GM23338 (cell line): ENCODE measurements at regions not wholly inside any gene's neighbourhood (a gene's known extent, or its start where the extent isn't known, plus 50 kb on each side); places are given as distances from the start of the nearest gene placed in this dataset.

Source experiments
- ATAC-seq: fragments of 200-7000 bp; cut with Tn5 transposase; 3 replicates; pipeline ENCODE4 v1.9.1; 2020
- DNase-seq: peaks from one replicate; pipeline ENCODE4 v3.0.0-alpha.2; 2015; ENCODE audit warnings: low spot score
- H2AFZ ChIP-seq: fragments of 200-600 bp; sonication (generic); 2 replicates; pipeline ENCODE4 v1.8.0; 2016; ENCODE audit warnings: antibody characterized with exemption, mild to moderate bottlenecking, moderate library complexity
- H3F3A ChIP-seq: fragments of 200-600 bp; sonication (generic); replicated peaks from 2 replicates; pipeline ENCODE4 v1.8.0; 2017; ENCODE audit warnings: antibody characterized with exemption, mixed run types, low read depth
- H3K27ac ChIP-seq: fragments of 200-600 bp; sonication (generic); 2 replicates; pipeline ENCODE4 v1.6.1; 2016; ENCODE audit warnings: low read depth
- H3K27me3 ChIP-seq: fragments of 200-600 bp; sonication (generic); 2 replicates; pipeline ENCODE4 v1.8.0; 2016; ENCODE audit warnings: mild to moderate bottlenecking, mixed run types, moderate library complexity; ENCODE audit not compliant: insufficient read depth
- H3K36me3 ChIP-seq: fragments of 200-600 bp; sonication (generic); 2 replicates; pipeline ENCODE4 v1.8.0; 2016; ENCODE audit warnings: mild to moderate bottlenecking; ENCODE audit not compliant: insufficient read depth
- H3K4me1 ChIP-seq: fragments of 200-600 bp; sonication (generic); 2 replicates; pipeline ENCODE4 v1.8.0; 2016; ENCODE audit warnings: mild to moderate bottlenecking, moderate library complexity; ENCODE audit not compliant: insufficient read depth
- H3K4me2 ChIP-seq: fragments of 200-600 bp; sonication (generic); 2 replicates; pipeline ENCODE4 v1.7.1; 2017; ENCODE audit warnings: mixed run types
- H3K4me3 ChIP-seq: fragments of 200-600 bp; sonication (generic); 2 replicates; pipeline ENCODE4 v1.6.1; 2016; ENCODE audit warnings: mixed run types
- H3K79me2 ChIP-seq: fragments of 200-600 bp; sonication (generic); replicated peaks from 2 replicates; pipeline ENCODE4 v1.8.0; 2017; ENCODE audit warnings: mild to moderate bottlenecking; ENCODE audit not compliant: insufficient read depth
- H3K9me2 ChIP-seq: fragments of 200-600 bp; sonication (generic); 2 replicates; pipeline ENCODE4 v1.8.0; 2017; ENCODE audit not compliant: insufficient read depth
- H4K20me1 ChIP-seq: fragments of 200-600 bp; sonication (generic); replicated peaks from 2 replicates; pipeline ENCODE4 v1.8.0; 2017; ENCODE audit warnings: mild to moderate bottlenecking; ENCODE audit not compliant: insufficient read depth
- H3K27ac Mint-ChIP-seq: 2 replicates; pipeline ENCODE4 v1.8.0; 2020; ENCODE audit warnings: inconsistent platforms, mild to moderate bottlenecking, moderate library complexity, mixed read lengths
- H3K27me3 Mint-ChIP-seq: 3 replicates; pipeline ENCODE4 v1.8.0; 2022; ENCODE audit warnings: low read depth, mild to moderate bottlenecking, moderate library complexity, mixed read lengths, inconsistent platforms; ENCODE audit not compliant: insufficient read depth, poor library complexity
- H3K36me3 Mint-ChIP-seq: 3 replicates; pipeline ENCODE4 v1.8.0; 2021; ENCODE audit warnings: low read depth, mild to moderate bottlenecking, inconsistent platforms, moderate library complexity, mixed read lengths
- H3K4me1 Mint-ChIP-seq: 3 replicates; pipeline ENCODE4 v1.8.0; 2020; ENCODE audit warnings: mild to moderate bottlenecking, inconsistent platforms, mixed read lengths
- H3K4me3 Mint-ChIP-seq: 3 replicates; pipeline ENCODE4 v1.8.0; 2021; ENCODE audit warnings: moderate library complexity, mild to moderate bottlenecking, inconsistent platforms, mixed read lengths
- H3K9me3 Mint-ChIP-seq: 3 replicates; pipeline ENCODE4 v1.8.0; 2020; ENCODE audit warnings: moderate library complexity, mild to moderate bottlenecking, inconsistent platforms, mixed read lengths
- CREB1 ChIP-seq: fragments of 250-450 bp; sonication (Bioruptor Pico); IDR thresholded peaks from 2 replicates; pipeline ENCODE4 v1.5.0; 2020; ENCODE audit warnings: low read depth, mild to moderate bottlenecking, moderate library complexity
- EZH2 ChIP-seq: fragments of 200-600 bp; sonication (generic); IDR thresholded peaks from one replicate; pipeline ENCODE4 v1.8.0; 2017; ENCODE audit warnings: antibody characterized with exemption, mild to moderate bottlenecking, low read depth; ENCODE audit not compliant: unreplicated experiment
- EZH2phosphoT487 ChIP-seq: fragments of 200-600 bp; sonication (generic); IDR thresholded peaks from one replicate; pipeline ENCODE4 v1.8.1; 2018; ENCODE audit warnings: antibody characterized with exemption; ENCODE audit not compliant: unreplicated experiment
- JUNB ChIP-seq: IDR thresholded peaks from one replicate; pipeline ENCODE4 v1.6.1; 2016; ENCODE audit warnings: antibody characterized with exemption; ENCODE audit not compliant: unreplicated experiment
- NANOG ChIP-seq: IDR thresholded peaks from 2 replicates; pipeline ENCODE4 v1.6.1; 2016; ENCODE audit warnings: antibody characterized with exemption, borderline replicate concordance
- POLR2AphosphoS5 ChIP-seq: IDR thresholded peaks from 2 replicates; pipeline ENCODE4 v1.6.1; 2016; ENCODE audit warnings: antibody characterized with exemption, low read depth
- STAT1 ChIP-seq: IDR thresholded peaks from one replicate; pipeline ENCODE4 v1.6.1; 2016; ENCODE audit warnings: antibody characterized with exemption; ENCODE audit not compliant: unreplicated experiment
- ZNF114 ChIP-seq: fragments of 250-450 bp; sonication (Bioruptor Pico); IDR thresholded peaks from 2 replicates; pipeline ENCODE4 v1.5.0; 2020; ENCODE audit warnings: mild to moderate bottlenecking, moderate library complexity
- ZNF331 ChIP-seq: fragments of 250-450 bp; sonication (Bioruptor Pico); IDR thresholded peaks from 2 replicates; pipeline ENCODE4 v1.5.0; 2020; ENCODE audit warnings: low read depth, mild to moderate bottlenecking, moderate library complexity
- TF ChIP-seq, protein P1 (sequence below): fragments of 250-450 bp; sonication (Bioruptor Pico); IDR thresholded peaks from 2 replicates; pipeline ENCODE4 v1.5.0; 2020; ENCODE audit warnings: mild to moderate bottlenecking, moderate library complexity
- TF ChIP-seq, protein P2 (sequence below), 2 experiments: fragments of 200-600 bp in 1 of 2; sonication (generic) in 1 of 2; conservative IDR thresholded peaks; 2 replicates each; pipeline versions ENCODE4 v1.5.1 to v1.6.1; 2016 to 2017; ENCODE audit warnings: antibody characterized with exemption in 2 of 2, low read depth in 2 of 2, mild to moderate bottlenecking in 2 of 2, moderate library complexity in 1 of 2
- TF ChIP-seq, protein P3 (sequence below): IDR thresholded peaks from 2 replicates; pipeline ENCODE4 v1.6.1; 2016; ENCODE audit warnings: antibody characterized with exemption
- TF ChIP-seq, protein P4 (sequence below): IDR thresholded peaks from one replicate; pipeline ENCODE4 v1.6.1; 2018; ENCODE audit warnings: antibody characterized with exemption; ENCODE audit not compliant: unreplicated experiment

DNA sequence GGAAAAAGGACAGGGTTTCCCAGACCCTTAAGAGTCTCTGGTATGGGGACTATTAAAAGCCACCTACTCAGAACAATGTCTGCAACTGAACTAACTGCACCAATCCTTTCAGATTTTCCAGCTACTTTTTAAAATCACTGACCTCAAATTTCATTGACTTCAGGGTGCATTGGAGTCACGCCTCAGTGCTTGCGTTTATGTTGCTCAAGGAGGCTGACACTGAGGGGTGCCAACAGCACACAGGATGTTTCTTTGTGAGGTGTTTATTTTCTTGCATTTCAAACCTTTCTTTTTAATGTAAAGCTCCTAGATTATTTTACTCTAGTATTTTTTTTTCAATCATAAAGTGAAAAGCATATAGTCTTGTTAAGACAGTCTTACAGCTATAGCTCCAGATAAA, 402.0 kb upstream of the SLC35B3 start:
- H3K4me1 ChIP-seq, result 0 out of 2 replicates have a peak, but pooled peaks cover 7% of the 10 kb centered on the region
- no peak for ATAC-seq

More for the DNA sequence above, 402.0 kb upstream of the SLC35B3 start:
- no peaks in the 10 kb centered on the region for H3K27me3 ChIP-seq
- H3F3A ChIP-seq, result no peaks in the 10 kb centered on the region
- H2AFZ ChIP-seq, result no peak overlapping the region
- no peaks in the 10 kb centered on the region for H3K36me3 ChIP-seq
- Mint-ChIP-seq H3K9me3 (no peaks in the 10 kb centered on the region), H3K27me3 (no peaks in the 10 kb centered on the region), H3K27ac (no peak overlapping the region), H3K4me1 (peaks cover 14% of the 10 kb centered on the region; the same call in 2 of the 3 replicates), H3K4me3 (no peak overlapping the region), H3K36me3 (no peaks in the 10 kb centered on the region)
- 0 out of 2 replicates have a peak, but pooled peaks cover 4% of the 10 kb centered on the region for H3K9me2 ChIP-seq
- H3K4me3 ChIP-seq, result no peak overlapping the region
- H3K79me2 ChIP-seq, result no peaks in the 10 kb centered on the region
- TF ChIP-seq ZNF331 (no peak), JUNB (no peak), EZH2phosphoT487 (no peak), CREB1 (no peak), NANOG (no peak), STAT1 (no peak), POLR2AphosphoS5 (no peak), ZNF114 (CRISPR knock-in tag) (no peak), EZH2 (no peak)
- TF ChIP-seq, protein P1, sequence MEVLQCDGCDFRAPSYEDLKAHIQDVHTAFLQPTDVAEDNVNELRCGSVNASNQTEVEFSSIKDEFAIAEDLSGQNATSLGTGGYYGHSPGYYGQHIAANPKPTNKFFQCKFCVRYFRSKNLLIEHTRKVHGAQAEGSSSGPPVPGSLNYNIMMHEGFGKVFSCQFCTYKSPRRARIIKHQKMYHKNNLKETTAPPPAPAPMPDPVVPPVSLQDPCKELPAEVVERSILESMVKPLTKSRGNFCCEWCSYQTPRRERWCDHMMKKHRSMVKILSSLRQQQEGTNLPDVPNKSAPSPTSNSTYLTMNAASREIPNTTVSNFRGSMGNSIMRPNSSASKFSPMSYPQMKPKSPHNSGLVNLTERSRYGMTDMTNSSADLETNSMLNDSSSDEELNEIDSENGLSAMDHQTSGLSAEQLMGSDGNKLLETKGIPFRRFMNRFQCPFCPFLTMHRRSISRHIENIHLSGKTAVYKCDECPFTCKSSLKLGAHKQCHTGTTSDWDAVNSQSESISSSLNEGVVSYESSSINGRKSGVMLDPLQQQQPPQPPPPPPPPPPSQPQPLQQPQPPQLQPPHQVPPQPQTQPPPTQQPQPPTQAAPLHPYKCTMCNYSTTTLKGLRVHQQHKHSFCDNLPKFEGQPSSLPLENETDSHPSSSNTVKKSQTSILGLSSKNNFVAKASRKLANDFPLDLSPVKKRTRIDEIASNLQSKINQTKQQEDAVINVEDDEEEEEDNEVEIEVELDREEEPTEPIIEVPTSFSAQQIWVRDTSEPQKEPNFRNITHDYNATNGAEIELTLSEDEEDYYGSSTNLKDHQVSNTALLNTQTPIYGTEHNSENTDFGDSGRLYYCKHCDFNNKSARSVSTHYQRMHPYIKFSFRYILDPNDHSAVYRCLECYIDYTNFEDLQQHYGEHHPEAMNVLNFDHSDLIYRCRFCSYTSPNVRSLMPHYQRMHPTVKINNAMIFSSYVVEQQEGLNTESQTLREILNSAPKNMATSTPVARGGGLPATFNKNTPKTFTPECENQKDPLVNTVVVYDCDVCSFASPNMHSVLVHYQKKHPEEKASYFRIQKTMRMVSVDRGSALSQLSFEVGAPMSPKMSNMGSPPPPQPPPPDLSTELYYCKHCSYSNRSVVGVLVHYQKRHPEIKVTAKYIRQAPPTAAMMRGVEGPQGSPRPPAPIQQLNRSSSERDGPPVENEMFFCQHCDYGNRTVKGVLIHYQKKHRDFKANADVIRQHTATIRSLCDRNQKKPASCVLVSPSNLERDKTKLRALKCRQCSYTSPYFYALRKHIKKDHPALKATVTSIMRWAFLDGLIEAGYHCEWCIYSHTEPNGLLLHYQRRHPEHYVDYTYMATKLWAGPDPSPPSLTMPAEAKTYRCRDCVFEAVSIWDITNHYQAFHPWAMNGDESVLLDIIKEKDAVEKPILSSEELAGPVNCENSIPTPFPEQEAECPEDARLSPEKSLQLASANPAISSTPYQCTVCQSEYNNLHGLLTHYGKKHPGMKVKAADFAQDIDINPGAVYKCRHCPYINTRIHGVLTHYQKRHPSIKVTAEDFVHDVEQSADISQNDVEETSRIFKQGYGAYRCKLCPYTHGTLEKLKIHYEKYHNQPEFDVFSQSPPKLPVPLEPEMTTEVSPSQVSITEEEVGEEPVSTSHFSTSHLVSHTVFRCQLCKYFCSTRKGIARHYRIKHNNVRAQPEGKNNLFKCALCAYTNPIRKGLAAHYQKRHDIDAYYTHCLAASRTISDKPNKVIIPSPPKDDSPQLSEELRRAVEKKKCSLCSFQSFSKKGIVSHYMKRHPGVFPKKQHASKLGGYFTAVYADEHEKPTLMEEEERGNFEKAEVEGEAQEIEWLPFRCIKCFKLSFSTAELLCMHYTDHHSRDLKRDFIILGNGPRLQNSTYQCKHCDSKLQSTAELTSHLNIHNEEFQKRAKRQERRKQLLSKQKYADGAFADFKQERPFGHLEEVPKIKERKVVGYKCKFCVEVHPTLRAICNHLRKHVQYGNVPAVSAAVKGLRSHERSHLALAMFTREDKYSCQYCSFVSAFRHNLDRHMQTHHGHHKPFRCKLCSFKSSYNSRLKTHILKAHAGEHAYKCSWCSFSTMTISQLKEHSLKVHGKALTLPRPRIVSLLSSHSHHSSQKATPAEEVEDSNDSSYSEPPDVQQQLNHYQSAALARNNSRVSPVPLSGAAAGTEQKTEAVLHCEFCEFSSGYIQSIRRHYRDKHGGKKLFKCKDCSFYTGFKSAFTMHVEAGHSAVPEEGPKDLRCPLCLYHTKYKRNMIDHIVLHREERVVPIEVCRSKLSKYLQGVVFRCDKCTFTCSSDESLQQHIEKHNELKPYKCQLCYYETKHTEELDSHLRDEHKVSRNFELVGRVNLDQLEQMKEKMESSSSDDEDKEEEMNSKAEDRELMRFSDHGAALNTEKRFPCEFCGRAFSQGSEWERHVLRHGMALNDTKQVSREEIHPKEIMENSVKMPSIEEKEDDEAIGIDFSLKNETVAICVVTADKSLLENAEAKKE (CRISPR knock-in tag), result no peak
- TF ChIP-seq, protein P2, sequence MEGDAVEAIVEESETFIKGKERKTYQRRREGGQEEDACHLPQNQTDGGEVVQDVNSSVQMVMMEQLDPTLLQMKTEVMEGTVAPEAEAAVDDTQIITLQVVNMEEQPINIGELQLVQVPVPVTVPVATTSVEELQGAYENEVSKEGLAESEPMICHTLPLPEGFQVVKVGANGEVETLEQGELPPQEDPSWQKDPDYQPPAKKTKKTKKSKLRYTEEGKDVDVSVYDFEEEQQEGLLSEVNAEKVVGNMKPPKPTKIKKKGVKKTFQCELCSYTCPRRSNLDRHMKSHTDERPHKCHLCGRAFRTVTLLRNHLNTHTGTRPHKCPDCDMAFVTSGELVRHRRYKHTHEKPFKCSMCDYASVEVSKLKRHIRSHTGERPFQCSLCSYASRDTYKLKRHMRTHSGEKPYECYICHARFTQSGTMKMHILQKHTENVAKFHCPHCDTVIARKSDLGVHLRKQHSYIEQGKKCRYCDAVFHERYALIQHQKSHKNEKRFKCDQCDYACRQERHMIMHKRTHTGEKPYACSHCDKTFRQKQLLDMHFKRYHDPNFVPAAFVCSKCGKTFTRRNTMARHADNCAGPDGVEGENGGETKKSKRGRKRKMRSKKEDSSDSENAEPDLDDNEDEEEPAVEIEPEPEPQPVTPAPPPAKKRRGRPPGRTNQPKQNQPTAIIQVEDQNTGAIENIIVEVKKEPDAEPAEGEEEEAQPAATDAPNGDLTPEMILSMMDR (conservative IDR thresholded peaks at IDR 0.05; ENCODE audit: low read depth in 2 of 2), result no peak
- TF ChIP-seq, protein P3, sequence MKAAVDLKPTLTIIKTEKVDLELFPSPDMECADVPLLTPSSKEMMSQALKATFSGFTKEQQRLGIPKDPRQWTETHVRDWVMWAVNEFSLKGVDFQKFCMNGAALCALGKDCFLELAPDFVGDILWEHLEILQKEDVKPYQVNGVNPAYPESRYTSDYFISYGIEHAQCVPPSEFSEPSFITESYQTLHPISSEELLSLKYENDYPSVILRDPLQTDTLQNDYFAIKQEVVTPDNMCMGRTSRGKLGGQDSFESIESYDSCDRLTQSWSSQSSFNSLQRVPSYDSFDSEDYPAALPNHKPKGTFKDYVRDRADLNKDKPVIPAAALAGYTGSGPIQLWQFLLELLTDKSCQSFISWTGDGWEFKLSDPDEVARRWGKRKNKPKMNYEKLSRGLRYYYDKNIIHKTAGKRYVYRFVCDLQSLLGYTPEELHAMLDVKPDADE, result no peak
- TF ChIP-seq, protein P4, sequence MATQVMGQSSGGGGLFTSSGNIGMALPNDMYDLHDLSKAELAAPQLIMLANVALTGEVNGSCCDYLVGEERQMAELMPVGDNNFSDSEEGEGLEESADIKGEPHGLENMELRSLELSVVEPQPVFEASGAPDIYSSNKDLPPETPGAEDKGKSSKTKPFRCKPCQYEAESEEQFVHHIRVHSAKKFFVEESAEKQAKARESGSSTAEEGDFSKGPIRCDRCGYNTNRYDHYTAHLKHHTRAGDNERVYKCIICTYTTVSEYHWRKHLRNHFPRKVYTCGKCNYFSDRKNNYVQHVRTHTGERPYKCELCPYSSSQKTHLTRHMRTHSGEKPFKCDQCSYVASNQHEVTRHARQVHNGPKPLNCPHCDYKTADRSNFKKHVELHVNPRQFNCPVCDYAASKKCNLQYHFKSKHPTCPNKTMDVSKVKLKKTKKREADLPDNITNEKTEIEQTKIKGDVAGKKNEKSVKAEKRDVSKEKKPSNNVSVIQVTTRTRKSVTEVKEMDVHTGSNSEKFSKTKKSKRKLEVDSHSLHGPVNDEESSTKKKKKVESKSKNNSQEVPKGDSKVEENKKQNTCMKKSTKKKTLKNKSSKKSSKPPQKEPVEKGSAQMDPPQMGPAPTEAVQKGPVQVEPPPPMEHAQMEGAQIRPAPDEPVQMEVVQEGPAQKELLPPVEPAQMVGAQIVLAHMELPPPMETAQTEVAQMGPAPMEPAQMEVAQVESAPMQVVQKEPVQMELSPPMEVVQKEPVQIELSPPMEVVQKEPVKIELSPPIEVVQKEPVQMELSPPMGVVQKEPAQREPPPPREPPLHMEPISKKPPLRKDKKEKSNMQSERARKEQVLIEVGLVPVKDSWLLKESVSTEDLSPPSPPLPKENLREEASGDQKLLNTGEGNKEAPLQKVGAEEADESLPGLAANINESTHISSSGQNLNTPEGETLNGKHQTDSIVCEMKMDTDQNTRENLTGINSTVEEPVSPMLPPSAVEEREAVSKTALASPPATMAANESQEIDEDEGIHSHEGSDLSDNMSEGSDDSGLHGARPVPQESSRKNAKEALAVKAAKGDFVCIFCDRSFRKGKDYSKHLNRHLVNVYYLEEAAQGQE, result no peak
- H4K20me1 ChIP-seq, result no peaks in the 10 kb centered on the region
- no peak for DNase-seq
- H3K4me2 ChIP-seq, result no peak overlapping the region
- no peak overlapping the region for H3K27ac ChIP-seq
